ENCODE measurements at regions not wholly inside any gene's neighbourhood (a gene's known extent, or its start where the extent isn't known, plus 50 kb on each side); places are given as distances from the start of the nearest gene placed in this dataset.

GRCh38 chr6:12584631-12585405, 131.7 kb upstream of the PHACTR1 start:
- TF ChIP-seq CTCF (IDR thresholded peaks at IDR 0.05; ENCODE audit: low read length) = no peak
- TF ChIP-seq EZH2 (IDR thresholded peaks at IDR 0.05; ENCODE audit: borderline replicate concordance, low read length) = no peak
